A673 (cell line): ENCODE measurements at regions not wholly inside any gene's neighbourhood (a gene's known extent, or its start where the extent isn't known, plus 50 kb on each side); places are given as distances from the start of the nearest gene placed in this dataset.

ENCODE experiments used
- CTCF ChIP-seq: fragments of 300-800, 200-600 bp; sonication (generic); conservative IDR thresholded peaks from 2 replicates; pipeline ENCODE4 v1.5.1; 2017; ENCODE audit warnings: low read depth, mild to moderate bottlenecking, antibody characterized with exemption, low read length, moderate library complexity, mixed read lengths
- EZH2 ChIP-seq: fragments of 200-600 bp; sonication (generic); IDR thresholded peaks from 2 replicates; pipeline ENCODE4 v1.6.1; 2017; ENCODE audit warnings: borderline replicate concordance, low read depth, mild to moderate bottlenecking, mixed read lengths, antibody characterized with exemption, low read length; ENCODE audit not compliant: poor library complexity, severe bottlenecking

- TF ChIP-seq CTCF = no peak
- TF ChIP-seq EZH2 = no peak
These were observed 1385.8 kb downstream of the PCDH9 start for GRCh38 chr13:65844266-65844841.
